Parathyroid adenoma (tissue), 2 donors: ENCODE measurements at regions not wholly inside any gene's neighbourhood (a gene's known extent, or its start where the extent isn't known, plus 50 kb on each side); places are given as distances from the start of the nearest gene placed in this dataset.

Experiments
- H2AFZ ChIP-seq: fragments of 300-600 bp; sonication (generic); one replicate; pipeline ENCODE4 v1.7.0; 2017; ENCODE audit warnings: antibody characterized with exemption, mild to moderate bottlenecking
- H3K27ac ChIP-seq: fragments of 300-600 bp; sonication (generic); one replicate; pipeline ENCODE4 v1.7.0; 2017
- H3K27me3 ChIP-seq: fragments of 300-600 bp; sonication (generic); one replicate; pipeline ENCODE4 v1.7.0; 2017; ENCODE audit warnings: low read length; ENCODE audit not compliant: control insufficient read depth, insufficient read depth
- H3K36me3 ChIP-seq: fragments of 300-600 bp; sonication (generic); one replicate; pipeline ENCODE4 v1.7.0; 2017; ENCODE audit warnings: low read length; ENCODE audit not compliant: control insufficient read depth, insufficient read depth
- H3K4me1 ChIP-seq: fragments of 300-600 bp; sonication (generic); one replicate; pipeline ENCODE4 v1.7.0; 2017; ENCODE audit warnings: control low read depth
- H3K4me2 ChIP-seq: fragments of 300-600 bp; sonication (generic); one replicate; pipeline ENCODE4 v1.7.0; 2017; ENCODE audit warnings: low read length
- H3K4me3 ChIP-seq: fragments of 300-600 bp; sonication (generic); one replicate; pipeline ENCODE4 v1.7.0; 2017; ENCODE audit warnings: low read depth, low read length
- H3K79me2 ChIP-seq: fragments of 300-600 bp; sonication (generic); one replicate; pipeline ENCODE4 v1.7.0; 2017; ENCODE audit warnings: control low read depth
- H3K9ac ChIP-seq: fragments of 300-600 bp; sonication (generic); one replicate; pipeline ENCODE4 v1.7.0; 2017; ENCODE audit warnings: mild to moderate bottlenecking
- H3K9me3 ChIP-seq: fragments of 300-600 bp; sonication (generic); one replicate; pipeline ENCODE4 v1.7.0; 2017; ENCODE audit warnings: low read length; ENCODE audit not compliant: control insufficient read depth
- CTCF ChIP-seq: fragments of 300-600 bp; sonication (generic); IDR thresholded peaks from one replicate; pipeline ENCODE4 v1.7.0; 2017; ENCODE audit warnings: antibody characterized with exemption, mild to moderate bottlenecking
- donor health status: primary hyperparathyroidism.

GRCh38 chr20:16173044-16173443 is 400.2 kb downstream of the KIF16B start:
- Histone ChIP-seq H3K4me1 (no peaks in the 10 kb centered on the region), H3K4me2 (no peak overlapping the region), H3K4me3 (no peak overlapping the region), H3K9me3 (no peaks in the 10 kb centered on the region), H3K27ac (no peak overlapping the region), H3K9ac (no peak overlapping the region), H3K36me3 (no peaks in the 10 kb centered on the region), H2AFZ (no peak overlapping the region), H3K27me3 (no peaks in the 10 kb centered on the region), H3K79me2 (no peaks in the 10 kb centered on the region)
- no peak for TF ChIP-seq CTCF

- Histone ChIP-seq H3K4me1 (no peaks in the 10 kb centered on the region), H3K9me3 (no peaks in the 10 kb centered on the region), H3K4me3 (no peak overlapping the region), H3K9ac (no peak overlapping the region), H3K36me3 (no peaks in the 10 kb centered on the region), H3K27me3 (no peaks in the 10 kb centered on the region), H3K79me2 (no peaks in the 10 kb centered on the region), H2AFZ (no peak overlapping the region), H3K4me2 (no peak overlapping the region), H3K27ac (no peak overlapping the region)
- no peak for TF ChIP-seq CTCF
These were observed 402.1 kb downstream of the KIF16B start for GRCh38 chr20:16171180-16171579.

GRCh38 chr20:16170406-16170971 is 402.8 kb downstream of the KIF16B start:
- TF ChIP-seq CTCF, result no peak
- H3K27ac ChIP-seq, result no peak overlapping the region
- H3K27me3 ChIP-seq, result no peaks in the 10 kb centered on the region
- no peak overlapping the region for H3K4me2 ChIP-seq
- no peaks in the 10 kb centered on the region for H3K36me3 ChIP-seq
- H2AFZ ChIP-seq, result no peak overlapping the region
- H3K9ac ChIP-seq, result no peak overlapping the region
- no peaks in the 10 kb centered on the region for H3K79me2 ChIP-seq
- no peak overlapping the region for H3K4me3 ChIP-seq
- no peaks in the 10 kb centered on the region for H3K4me1 ChIP-seq
- no peaks in the 10 kb centered on the region for H3K9me3 ChIP-seq

GRCh38 chr20:16167423-16168130 is 405.7 kb downstream of the KIF16B start:
- H3K27ac ChIP-seq, result no peak overlapping the region
- TF ChIP-seq CTCF, result no peak
- H3K27me3 ChIP-seq, result no peaks in the 10 kb centered on the region
- no peaks in the 10 kb centered on the region for H3K4me1 ChIP-seq
- no peaks in the 10 kb centered on the region for H3K79me2 ChIP-seq
- H3K4me3 ChIP-seq, result no peak overlapping the region
- no peaks in the 10 kb centered on the region for H3K36me3 ChIP-seq
- no peaks in the 10 kb centered on the region for H3K9me3 ChIP-seq
- H3K9ac ChIP-seq, result no peak overlapping the region
- H3K4me2 ChIP-seq, result no peak overlapping the region
- no peak overlapping the region for H2AFZ ChIP-seq

- TF ChIP-seq CTCF, result no peak
- no peaks in the 10 kb centered on the region for H3K9me3 ChIP-seq
These were observed 406.5 kb downstream of the KIF16B start for GRCh38 chr20:16166737-16167136.

More at GRCh38 chr20:16166737-16167136, 406.5 kb downstream of the KIF16B start:
- H3K36me3 ChIP-seq, result no peaks in the 10 kb centered on the region
- H3K9ac ChIP-seq, result no peak overlapping the region
- H3K79me2 ChIP-seq, result no peaks in the 10 kb centered on the region
- H3K4me1 ChIP-seq, result no peaks in the 10 kb centered on the region
- H3K4me2 ChIP-seq, result no peak overlapping the region
- H3K27me3 ChIP-seq, result no peaks in the 10 kb centered on the region
- H3K27ac ChIP-seq, result no peak overlapping the region
- no peak overlapping the region for H3K4me3 ChIP-seq
- no peak overlapping the region for H2AFZ ChIP-seq
